GM12873 (cell line): ENCODE measurements at regions not wholly inside any gene's neighbourhood (a gene's known extent, or its start where the extent isn't known, plus 50 kb on each side); places are given as distances from the start of the nearest gene placed in this dataset.

ENCODE experiments used
- TF ChIP-seq, protein P1 (sequence below): IDR thresholded peaks from 2 replicates; pipeline ENCODE4 v1.5.1; 2012; ENCODE audit warnings: low read depth, mild to moderate bottlenecking, moderate library complexity, low read length, control low read depth; ENCODE audit not compliant: insufficient read depth; ENCODE audit errors: missing control alignments

DNA sequence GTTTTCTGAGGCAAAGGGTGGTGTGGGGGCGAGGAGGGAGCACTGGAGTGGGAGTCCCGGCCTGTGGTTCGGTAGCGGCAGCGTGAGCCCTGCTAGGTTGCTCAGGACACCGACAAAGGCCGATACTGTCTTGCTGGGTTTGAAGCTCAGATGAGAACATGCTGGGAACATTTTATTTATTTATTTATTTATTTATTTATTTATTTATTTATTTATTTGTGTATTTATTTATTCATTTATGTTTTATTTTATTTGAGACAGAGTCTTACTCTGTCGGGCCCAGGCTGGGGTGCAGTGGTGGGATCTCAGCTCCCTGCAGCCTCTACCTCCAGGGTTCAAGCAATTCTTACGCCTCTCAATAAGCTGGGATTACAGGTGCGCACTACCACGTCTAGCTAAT is 117.9 kb upstream of the GSE1 start:
- TF ChIP-seq, protein P1, sequence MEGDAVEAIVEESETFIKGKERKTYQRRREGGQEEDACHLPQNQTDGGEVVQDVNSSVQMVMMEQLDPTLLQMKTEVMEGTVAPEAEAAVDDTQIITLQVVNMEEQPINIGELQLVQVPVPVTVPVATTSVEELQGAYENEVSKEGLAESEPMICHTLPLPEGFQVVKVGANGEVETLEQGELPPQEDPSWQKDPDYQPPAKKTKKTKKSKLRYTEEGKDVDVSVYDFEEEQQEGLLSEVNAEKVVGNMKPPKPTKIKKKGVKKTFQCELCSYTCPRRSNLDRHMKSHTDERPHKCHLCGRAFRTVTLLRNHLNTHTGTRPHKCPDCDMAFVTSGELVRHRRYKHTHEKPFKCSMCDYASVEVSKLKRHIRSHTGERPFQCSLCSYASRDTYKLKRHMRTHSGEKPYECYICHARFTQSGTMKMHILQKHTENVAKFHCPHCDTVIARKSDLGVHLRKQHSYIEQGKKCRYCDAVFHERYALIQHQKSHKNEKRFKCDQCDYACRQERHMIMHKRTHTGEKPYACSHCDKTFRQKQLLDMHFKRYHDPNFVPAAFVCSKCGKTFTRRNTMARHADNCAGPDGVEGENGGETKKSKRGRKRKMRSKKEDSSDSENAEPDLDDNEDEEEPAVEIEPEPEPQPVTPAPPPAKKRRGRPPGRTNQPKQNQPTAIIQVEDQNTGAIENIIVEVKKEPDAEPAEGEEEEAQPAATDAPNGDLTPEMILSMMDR, result no peak

DNA sequence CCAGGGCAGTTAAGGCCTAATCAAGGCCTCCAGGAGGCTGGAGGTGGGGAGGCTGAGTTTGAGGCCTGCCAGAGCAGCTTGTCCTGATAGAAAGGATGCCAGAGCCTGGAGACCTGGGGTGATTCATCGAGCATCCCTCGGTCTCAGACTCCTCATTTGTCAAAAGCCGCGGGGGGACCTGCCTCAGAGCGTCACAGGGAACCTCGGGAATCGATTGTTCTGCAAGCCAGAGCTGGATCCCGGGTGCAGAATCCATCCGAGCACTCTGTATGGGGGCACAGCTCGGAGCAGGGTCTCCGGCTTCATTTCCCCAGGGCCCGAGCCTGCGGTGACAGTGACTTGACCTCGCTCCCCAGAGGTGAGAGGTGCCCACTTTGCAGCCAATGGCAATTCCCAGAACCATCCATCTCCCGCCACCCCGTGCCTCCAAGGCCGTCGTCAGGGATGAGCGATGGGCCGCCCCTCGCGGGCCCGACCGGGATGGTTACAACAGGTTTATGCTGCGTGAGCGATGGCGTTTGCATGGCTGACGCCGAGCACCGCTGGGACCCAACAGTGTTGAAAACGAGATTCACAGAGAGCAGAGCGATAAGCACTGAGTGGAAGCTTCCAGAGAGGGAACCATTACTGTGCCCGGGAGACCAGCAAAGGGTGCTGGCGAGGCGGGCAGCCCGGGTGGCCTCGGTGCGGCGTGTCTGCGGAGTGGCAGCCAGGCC is 117.1 kb upstream of the GSE1 start:
- TF ChIP-seq, protein P1, result no peak

DNA sequence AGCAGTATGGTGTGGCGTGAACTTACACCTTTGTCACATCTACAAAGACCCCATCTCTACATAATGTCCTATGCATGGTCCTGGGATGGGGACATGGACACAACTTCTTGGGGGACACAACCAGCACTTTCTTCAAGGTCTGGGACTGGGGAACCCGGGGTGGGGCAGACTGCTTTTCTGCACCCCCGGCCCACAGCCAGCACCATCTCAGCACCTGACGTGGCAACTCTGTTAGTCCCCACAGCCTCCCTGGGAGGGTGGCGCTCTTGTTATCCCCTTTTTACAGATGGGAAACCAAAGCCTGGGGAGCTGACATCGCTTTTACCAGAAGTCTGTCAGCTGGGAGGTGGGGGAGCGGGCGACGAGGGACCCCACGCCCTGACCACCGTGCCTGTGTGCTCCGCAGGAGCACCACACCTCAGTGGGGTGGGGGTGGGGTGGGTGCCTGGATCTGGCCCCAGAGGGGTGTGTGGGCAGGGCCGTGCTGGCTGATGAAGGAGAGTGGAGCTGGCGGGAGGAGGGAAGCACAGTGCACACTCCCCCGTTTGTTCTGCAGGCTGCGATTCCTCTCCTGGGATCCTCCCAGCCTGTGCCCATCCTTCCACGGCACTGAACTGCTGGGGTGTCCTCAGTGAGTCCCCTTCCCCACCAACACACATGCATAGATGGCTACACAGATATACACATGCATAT is 115.4 kb upstream of the GSE1 start:
- TF ChIP-seq, protein P1, result no peak

DNA sequence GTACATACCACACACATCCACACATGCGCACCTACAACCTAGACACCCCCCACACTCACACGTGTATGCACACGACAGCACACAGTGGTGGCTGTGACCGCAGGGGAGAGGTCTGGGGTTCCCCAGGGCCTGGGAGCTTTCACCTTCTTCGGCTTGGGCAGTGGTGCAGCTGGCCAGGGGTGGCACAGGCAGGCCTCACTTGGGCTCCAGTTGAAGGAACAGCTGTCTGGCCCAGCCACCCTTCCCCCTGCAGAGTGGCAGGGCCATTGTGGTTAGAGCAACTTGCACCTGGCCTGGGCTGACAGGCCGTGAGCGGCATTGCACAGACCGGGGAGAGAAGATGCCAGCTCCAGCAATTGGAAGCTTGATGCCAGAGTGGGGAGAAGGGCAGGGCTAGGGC is 114.5 kb upstream of the GSE1 start:
- TF ChIP-seq, protein P1, result no peak

DNA sequence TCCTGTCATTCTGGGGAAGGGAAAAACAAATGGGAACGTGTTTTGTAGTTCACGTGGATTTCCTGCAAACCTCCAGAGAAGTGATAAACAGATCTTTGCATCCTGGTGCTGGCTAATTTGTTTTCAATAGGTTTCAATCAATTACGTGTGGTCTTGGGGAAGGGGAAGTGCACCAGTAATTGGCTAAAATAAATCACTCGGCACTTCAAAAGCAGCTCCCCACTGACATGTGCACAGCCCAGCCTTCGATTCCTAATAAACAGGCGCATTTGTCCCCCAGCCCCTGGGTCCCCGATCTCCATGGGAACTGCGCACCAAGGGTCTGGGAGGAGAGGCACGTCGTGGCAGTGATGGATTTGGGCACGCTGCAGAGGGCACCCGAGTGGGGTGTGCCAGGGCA is 112.9 kb upstream of the GSE1 start:
- TF ChIP-seq, protein P1, result no peak

DNA sequence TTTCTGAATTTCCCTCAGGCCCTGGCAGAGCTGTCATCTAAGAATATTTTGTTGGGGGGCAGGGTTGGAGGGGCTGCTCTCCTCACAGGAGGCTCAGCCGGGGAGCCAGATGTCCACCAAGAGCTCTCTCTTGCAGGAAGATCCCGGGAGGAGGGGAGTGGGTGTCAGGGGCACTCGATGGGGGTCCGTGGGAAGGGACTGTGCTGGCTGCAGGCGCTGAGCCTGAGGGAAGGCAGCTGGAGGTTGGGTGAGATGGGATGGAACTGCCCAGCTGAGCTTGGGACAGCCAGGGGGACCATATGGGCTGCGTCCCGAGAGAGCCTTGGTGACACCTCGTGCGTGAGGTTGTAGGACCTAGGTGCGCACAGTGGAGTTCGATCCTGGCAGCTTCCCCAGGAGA is 111.2 kb upstream of the GSE1 start:
- TF ChIP-seq, protein P1, result no peak

DNA sequence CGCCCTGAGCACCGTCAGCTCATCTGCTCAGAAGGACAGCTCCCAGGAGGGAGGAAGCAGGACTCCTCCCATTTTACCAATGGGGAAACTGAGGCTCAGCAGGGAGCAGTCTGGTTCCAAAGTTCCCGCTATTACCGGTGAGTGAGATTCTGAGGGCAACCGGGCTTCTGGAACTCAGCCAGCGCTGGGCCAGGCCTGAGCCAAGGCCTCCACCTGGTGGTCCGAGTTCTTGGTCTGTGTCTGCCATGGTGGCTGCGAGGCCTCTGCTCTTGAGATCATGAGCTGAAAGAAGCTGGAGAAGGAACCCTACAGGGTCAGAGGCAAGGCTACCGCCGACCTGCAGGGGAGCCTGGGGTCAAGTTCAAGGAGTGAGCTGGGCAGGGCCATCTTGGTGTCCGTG is 110.8 kb upstream of the GSE1 start:
- TF ChIP-seq, protein P1, result no peak
